ENCODE measurements at regions not wholly inside any gene's neighbourhood (a gene's known extent, or its start where the extent isn't known, plus 50 kb on each side); places are given as distances from the start of the nearest gene placed in this dataset.

GRCh38 chr6:2502096-2502997 lies 248.4 kb downstream of the MYLK4 start:
- DNase-seq, result no peak

GRCh38 chr6:2497922-2498623 lies 252.6 kb downstream of the MYLK4 start:
- no peak for DNase-seq

DNA sequence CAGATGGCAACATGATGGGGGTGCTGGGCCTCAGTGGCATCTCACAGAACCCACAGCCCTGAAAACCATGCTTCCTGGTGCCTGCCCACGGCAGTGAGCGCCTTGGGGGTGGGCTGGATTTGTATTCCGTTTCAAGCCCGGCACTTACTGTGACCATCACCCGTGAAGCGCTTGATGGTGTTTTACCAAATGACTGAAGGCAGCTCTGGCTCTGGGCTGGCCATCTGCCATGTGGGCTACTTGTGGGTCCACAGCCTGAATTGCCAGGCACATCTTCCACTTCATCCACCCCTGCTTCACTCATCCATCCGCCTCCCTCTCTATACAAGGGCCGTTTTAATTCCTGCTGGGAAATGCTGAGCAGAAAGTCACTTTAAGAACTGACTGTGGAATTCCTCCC lies 250.9 kb upstream of the GMDS start:
- DNase-seq, result no peak

GRCh38 chr6:2492686-2493523 lies 247.5 kb upstream of the GMDS start:
- no peak for DNase-seq

DNA sequence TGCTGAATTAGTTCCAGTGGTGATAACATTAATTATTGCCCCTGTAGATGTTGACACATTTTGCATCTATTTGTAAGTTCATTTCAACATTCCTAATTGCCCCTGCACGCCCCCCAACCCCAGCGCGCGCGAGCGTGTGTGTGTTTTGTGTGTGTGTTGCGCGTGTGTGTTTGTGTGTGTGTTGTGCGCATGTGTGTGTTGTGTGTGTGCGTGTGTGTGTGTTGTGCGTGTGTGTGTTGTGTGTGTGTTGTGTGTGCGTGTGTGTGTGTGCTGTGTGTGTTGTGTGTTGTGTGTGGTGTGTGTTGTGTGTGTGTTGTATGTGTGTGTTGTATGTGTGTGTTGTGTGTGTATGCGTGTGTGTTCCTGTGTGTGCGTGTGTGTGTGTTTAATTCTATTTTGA lies 245.7 kb upstream of the GMDS start:
- DNase-seq, result no peak

DNA sequence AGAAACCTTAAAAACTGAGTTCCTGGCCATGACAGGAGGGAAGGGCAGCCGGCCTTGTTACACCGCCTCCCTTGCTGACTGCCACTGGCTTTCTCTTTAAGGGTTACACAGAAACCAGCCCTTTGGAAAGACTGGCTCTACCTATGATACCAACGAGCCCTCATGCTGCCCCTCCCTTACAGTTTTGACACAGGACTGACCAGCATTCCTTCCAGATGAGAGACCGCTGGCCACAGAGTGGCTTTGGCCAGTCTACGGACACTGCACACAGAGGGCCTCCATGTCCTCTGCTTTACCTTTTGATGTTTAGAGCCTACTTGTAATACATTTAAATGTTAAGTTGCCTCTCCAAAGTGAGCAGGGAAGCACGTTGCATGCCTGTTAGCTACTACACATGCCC lies 243.2 kb upstream of the GMDS start:
- DNase-seq, result no peak

GRCh38 chr6:2485116-2485515 lies 239.7 kb upstream of the GMDS start:
- DNase-seq, result no peak

GRCh38 chr6:2482773-2483172 lies 237.4 kb upstream of the GMDS start:
- no peak for DNase-seq

GRCh38 chr6:2481307-2481706 lies 235.9 kb upstream of the GMDS start:
- no peak for DNase-seq

DNA sequence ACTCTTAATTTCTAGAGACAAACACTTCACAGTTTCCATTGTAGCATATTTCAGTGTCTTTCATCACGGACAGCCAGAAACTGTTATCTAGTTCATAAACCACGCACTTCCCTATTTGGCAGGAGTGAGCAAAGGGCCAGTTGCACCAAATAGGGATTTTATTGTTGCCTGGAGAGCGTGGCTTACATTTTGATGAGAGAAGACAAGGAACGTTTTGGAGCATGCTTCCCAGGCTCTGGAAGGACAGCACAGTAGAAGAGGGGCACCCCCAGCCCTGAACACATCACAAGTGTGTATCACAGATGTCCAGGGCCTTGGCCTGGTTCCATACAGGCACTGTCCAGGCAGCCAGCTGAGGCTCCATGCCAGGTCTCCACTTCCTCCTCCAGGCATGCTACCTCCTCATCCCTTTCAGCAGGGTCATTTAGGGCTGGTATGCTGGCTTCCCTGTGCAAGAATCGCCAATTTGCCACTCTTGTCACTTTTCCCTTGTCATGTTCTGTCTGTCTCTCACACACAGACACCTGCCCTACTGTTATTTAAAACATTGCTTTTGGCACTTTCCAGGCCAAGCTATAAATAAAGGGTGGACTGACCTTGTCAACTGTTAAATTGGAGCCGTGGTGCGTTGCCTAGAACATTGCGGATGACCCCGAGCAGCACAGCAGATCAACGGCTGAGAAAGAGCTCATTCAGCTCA lies 235.0 kb upstream of the GMDS start:
- peak; percentile 61 for DNase-seq

DNA sequence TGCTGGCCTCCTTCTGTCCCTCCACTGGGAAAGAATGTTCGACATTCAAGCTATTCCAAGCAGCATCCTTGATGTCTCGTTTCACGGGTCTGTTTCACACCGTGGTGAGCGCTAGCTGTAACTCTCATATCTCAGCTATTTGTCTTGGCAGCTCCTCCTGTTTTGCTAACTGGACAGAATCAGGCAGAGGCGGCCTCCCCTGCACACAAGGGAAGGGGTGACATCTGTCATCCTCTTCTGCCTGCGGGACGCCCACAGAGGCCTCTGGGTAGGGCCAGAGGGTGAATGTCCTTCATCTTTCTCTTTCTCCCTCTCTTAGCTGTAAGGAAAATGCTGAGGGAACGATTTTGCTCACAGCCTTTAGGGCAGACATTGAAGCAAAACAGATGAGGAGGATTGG lies 232.8 kb upstream of the GMDS start:
- no peak for DNase-seq

DNA sequence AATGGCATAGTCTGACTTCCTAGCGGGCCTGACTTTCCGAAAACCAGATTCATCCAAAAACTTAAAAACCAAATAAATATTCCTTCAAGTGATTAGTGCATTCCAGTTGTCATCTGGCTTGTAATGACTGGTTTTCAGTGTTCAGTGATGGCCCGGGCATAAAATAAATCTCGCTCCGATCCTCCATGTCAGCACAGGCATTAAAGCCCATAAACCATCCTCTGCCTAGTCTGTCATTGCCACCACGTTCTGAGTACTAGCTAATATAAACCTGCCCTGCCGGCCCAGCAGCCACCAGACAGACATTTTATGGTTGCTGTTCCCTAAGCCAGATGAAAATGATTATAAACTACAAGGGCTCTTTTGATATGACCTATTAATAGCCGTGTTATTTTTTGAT lies 232.3 kb upstream of the GMDS start:
- no peak for DNase-seq

DNA sequence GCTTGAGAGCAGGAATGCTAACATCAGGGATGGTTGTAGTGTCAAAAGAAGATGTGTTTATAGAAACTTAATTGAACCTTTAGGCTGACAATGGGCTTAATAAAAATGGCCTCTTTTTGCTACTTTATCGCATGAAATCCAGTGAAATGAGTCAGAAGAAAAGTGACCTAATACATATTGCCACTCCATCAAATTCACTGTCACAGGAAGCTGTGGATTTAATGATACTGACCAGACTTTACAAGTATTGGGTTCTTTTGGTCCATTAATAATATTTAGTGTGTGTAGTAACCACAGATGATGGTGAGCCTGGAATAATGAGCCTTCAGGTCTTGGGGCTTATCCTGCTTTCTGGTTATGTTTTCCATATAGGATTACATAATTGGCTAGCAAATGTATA lies 231.8 kb upstream of the GMDS start:
- no peak for DNase-seq

GRCh38 chr6:2476376-2476775 lies 231.0 kb upstream of the GMDS start:
- DNase-seq, result no peak

DNA sequence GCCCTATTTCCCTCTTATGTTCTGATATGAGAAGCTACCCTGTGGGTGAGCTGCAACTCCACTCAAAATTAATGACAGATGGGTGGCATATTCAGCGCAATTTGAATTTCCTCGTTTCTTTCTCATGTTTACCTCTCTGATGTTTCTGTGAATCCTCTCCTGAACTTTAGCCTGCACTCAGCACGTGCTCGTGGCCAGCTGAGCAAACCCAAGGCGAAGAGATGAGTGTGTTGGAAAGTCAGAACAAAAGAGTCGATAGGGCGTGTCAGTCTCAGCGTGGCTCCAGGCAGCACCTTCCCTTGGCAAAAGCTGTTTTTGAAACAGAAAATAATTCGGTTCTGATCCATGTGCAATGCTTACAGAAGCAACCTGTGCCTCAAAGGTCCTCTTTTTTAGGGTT lies 226.1 kb upstream of the GMDS start:
- DNase-seq, result no peak

DNA sequence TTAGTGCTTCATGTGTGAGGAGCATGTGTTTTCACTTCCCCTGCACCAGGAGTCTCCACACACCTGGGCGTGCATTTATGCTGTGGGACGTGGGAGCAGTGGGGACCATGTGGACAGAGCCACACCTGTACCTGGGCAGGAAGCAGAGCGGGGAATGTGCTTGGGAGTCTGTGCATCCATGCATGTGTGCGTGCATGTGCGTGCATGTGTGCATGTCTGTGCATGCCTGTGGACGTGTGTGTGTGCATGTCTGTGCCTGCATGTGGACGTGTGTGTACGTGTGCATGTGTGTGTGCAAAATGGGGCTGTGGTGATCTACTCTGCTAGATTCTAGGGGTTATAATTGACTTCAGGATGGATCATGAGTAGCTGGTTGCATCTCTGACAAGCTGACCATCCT lies 224.0 kb upstream of the GMDS start:
- no peak for DNase-seq

- no peak for DNase-seq
Measured at GRCh38 chr6:2468601-2468955, 223.2 kb upstream of the GMDS start.

- no peak for DNase-seq
Measured at GRCh38 chr6:2467929-2468600, 222.7 kb upstream of the GMDS start.

DNA sequence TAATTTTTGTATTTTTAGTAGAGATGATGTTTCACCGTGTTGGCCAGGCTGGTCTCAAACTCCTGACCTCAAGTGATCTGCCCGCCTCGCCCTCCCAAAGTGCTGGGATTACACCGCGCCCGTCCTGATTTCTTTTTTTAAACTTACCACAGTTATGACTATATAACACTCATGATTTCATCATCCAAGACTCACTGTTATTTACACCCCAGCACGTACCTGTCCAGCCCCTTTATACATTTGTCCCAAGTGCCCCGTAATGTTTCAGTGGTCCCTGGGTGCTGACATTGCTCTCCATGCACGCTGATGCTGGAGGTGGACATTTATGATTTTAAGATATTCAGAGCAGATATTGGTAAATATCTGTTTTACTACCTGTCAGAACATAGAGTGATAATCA lies 219.9 kb upstream of the GMDS start:
- DNase-seq, result no peak

DNA sequence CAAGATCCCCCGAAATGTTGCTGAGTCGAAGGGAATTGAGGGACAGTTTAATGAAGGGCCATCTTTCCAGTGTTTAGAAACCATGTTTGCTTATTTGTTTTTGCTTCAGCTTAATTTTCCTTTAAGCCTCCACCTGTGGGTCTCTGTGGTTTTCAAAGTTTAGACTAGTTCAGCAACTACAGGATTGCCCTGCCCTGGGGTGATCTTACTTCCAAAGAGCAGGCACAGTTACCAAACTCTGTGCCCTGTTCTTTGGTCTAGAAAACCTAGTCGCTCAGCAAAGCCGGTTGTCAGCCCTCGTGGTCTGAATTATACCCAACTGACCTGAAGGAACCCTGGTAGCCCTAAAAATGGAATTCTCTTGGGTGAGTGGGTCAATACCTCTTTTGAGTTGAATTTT lies 219.2 kb upstream of the GMDS start:
- DNase-seq, result no peak

- DNase-seq, result no peak
Measured at GRCh38 chr6:2462831-2463230, 217.4 kb upstream of the GMDS start.

GRCh38 chr6:2460216-2460745 lies 214.9 kb upstream of the GMDS start:
- no peak for DNase-seq
